Choroid plexus epithelial cell (primary cell): ENCODE measurements at regions not wholly inside any gene's neighbourhood (a gene's known extent, or its start where the extent isn't known, plus 50 kb on each side); places are given as distances from the start of the nearest gene placed in this dataset.
A peak's percentile ranks its signal among the peaks of the same experiment; 100 is the strongest.

Experiments used
- DNase-seq: peaks from one replicate; pipeline ENCODE4 v3.0.0-alpha.2; 2010; ENCODE audit warnings: low read depth
- H3K4me3 ChIP-seq: 2 replicates; pipeline ENCODE4 v1.5.1; 2011; ENCODE audit warnings: low read depth, mild to moderate bottlenecking, control low read depth, low read length, moderate library complexity
- TF ChIP-seq, protein P1 (sequence below): conservative IDR thresholded peaks from 2 replicates; pipeline ENCODE4 v1.5.1; 2011; ENCODE audit warnings: low read depth, mild to moderate bottlenecking, control low read depth, inconsistent platforms, low read length, moderate library complexity

DNA sequence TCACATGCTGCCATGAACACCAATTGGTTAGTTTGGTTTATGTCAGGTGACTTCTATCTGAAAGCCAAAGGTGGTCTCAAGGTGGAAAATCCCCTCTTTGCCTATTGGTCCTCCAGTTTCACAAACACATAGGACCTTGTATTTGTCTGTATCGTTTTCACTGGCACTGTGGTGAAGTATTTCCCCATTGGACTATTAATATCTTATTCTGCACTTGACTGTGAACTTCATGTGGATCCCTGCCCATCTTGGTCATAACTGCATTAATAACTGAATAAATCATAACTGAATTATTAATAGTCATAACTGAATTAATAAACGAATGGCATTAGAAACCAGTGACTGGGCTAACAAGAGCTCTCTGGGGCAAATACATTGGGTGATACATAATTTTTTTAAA lies 341.3 kb upstream of the ADAMTS9 start:
- TF ChIP-seq, protein P1, sequence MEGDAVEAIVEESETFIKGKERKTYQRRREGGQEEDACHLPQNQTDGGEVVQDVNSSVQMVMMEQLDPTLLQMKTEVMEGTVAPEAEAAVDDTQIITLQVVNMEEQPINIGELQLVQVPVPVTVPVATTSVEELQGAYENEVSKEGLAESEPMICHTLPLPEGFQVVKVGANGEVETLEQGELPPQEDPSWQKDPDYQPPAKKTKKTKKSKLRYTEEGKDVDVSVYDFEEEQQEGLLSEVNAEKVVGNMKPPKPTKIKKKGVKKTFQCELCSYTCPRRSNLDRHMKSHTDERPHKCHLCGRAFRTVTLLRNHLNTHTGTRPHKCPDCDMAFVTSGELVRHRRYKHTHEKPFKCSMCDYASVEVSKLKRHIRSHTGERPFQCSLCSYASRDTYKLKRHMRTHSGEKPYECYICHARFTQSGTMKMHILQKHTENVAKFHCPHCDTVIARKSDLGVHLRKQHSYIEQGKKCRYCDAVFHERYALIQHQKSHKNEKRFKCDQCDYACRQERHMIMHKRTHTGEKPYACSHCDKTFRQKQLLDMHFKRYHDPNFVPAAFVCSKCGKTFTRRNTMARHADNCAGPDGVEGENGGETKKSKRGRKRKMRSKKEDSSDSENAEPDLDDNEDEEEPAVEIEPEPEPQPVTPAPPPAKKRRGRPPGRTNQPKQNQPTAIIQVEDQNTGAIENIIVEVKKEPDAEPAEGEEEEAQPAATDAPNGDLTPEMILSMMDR = no peak
- DNase-seq = no peak
- H3K4me3 ChIP-seq = no peak overlapping the region

DNA sequence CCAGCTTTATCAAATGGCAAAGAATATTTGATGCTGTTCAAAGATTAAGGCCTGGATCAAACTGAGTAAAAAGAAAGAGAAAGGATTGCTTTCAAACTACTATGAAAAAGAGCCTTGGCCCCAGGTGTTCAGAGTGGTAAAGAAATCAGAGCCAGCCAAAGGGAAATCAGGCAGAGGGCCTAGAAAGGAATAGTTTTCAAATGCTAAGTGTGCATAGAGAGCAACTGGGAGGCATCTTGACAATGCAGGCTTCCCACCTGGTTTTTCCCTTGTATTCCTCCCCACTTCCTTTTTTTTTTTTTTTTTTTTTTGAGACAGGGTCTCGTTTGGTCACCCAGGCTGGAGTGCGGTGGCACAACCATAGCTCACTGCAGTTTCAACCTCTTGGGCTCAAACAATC lies 340.2 kb upstream of the ADAMTS9 start:
- no peak for DNase-seq
- no peak overlapping the region for H3K4me3 ChIP-seq
- TF ChIP-seq, protein P1 = no peak

DNA sequence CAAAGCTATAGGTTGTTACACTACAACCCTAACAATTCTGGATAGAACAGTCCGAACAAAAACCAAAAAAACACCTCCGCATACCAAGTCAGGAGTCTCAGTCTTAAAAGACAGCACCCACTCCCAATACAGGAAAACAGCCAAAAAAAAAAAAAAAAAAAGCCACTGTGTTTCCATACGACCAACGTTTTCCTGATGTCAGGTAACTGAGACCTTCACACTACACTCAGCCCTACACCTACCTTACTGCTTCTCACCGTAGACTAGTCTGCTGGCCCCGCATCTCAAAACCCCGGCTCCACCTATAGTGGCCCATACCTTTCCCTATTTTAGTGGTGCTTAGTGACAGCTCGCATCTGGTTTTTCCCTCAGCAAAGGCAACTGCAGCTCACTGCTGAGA lies 339.5 kb upstream of the ADAMTS9 start:
- TF ChIP-seq, protein P1 = no peak
- H3K4me3 ChIP-seq = no peak overlapping the region
- no peak for DNase-seq

DNA sequence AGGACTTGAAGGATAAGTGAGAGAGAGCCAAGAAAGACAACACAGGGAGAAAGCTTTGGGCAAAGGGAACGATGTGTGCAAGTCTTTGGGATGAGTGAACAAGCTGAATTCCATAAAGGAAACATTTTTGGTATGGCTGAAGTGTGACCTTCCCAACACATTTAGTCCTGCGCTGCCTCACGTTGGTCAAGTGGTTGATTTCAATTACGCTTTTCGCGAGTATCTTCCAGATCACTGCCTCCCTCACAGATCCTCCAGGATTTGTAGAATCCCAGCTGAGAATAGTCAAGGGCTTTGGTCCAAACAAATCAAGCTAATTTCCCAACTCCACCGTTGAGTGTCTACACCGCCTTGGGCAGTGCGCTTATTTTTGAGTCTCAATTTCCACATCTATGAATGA lies 338.4 kb upstream of the ADAMTS9 start:
- DNase-seq = no peak
- no peak overlapping the region for H3K4me3 ChIP-seq
- TF ChIP-seq, protein P1 = no peak

DNA sequence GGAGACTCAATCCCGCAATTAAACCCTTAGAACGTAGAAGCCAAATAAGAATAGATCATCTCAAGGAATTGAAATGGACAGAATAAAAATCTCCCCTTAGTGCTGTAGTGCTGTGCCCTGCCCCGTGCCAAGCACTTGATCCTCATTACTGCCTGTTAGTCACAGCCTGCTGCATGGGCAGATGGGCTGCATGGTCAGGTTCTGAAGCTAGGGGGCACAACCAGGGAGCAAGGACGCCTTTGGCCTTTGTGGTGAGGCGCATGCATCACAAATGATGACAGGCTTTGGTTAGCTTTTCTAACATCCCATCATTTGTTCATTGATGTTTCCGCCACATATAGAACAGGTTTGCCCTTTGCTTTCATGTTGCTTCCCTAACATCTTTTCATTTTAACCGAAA lies 336.3 kb upstream of the ADAMTS9 start:
- DNase-seq = no peak
- TF ChIP-seq, protein P1 = no peak
- H3K4me3 ChIP-seq = no peak overlapping the region

DNA sequence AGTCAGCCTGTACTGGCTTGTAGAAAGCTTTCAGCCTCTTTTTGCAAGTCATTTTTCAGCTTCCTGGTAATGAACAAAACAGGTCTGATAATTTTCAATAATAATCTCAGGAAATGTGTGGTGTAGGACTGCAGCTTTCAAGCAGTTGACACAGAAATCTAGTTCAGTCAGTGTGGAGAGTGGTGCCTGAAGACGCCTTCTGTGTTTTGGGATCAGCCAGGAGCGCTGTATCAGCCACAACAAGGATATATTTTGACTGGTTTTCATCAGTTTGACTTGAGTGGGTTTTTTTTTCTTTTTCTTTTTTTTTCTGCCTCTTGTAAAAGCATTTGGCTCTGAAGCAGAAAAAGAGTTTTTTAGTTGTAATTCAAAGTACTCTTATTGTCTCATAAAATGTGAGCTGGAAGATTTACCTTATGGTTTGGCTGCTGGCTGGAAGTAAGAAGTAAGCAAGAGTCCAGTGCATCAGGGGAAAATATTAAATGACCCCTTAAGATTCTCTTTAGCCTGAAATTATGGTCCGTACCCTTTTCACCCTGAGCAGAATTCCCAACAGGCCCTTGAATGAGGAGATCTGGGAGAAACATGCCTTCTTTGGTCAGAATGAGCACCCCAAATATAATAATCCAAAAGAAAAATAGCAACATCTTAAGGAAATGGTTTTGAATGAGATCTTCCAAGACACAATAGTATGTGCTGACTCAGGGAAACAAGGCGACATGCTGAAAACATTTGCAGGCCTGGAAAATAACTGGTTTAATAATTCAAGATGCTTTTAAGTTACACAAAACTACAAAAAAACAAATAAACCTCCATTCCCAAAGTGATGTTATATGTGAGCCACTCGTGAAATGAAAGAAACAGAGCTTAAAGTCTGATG lies 332.7 kb upstream of the ADAMTS9 start:
- TF ChIP-seq, protein P1 = no peak
- H3K4me3 ChIP-seq = no peak overlapping the region
- DNase-seq = peak; percentile 18

DNA sequence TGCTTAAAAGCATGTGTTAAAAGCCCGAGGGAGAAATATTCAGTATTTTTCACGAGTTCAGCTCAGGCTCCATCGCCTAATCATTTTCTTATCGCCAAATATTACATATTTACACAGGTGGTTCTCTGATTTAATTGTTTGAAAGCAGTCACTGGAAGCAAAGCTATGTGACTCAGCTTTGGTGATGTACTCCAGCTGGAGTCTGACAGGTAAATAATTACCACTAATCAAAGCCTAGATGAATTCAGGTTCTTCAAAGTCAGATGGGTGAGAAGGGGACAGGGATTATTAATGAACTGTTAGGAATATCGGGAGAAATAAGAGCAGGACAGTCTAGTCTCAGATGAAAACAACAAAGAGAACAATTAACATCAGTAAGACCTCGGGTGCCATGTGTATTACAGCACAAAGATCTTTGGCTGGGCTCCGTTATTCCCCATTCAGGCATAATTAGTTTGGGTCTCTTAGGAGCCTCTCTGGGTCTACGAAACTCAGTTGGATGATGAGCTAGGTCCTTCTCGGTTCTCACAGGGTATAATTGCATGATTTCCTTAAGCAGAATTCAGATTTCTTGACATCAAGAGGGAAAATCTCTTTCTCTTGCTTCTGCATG lies 331.7 kb upstream of the ADAMTS9 start:
- TF ChIP-seq, protein P1 = no peak
- no peak for DNase-seq
- H3K4me3 ChIP-seq = no peak overlapping the region
